Adrenal gland (tissue), 9 donors: ENCODE measurements at regions not wholly inside any gene's neighbourhood (a gene's known extent, or its start where the extent isn't known, plus 50 kb on each side); places are given as distances from the start of the nearest gene placed in this dataset.

ENCODE experiments used
- DNase-seq, 7 donors: peaks; one replicate each; pipeline ENCODE4 v3.0.0-alpha.2; 2019 to 2020
- H3K27ac ChIP-seq, 5 donors: fragments of 200-600 bp; sonication (generic) in 4 of 5; 1 replicate in 3 of 5; 2 replicates in 2 of 5; pipeline versions ENCODE4 v1.5.1 to v1.8.0; 2016 to 2020; ENCODE audit warnings: mild to moderate bottlenecking in 1 of 5
- H3K27me3 ChIP-seq: fragments of 200-600 bp; 2 replicates; pipeline ENCODE4 v1.8.0; 2021
- H3K36me3 ChIP-seq, 2 donors: fragments of 200-600 bp; replicated peaks in 1 of 2; 1 replicate in 1 of 2; 2 replicates in 1 of 2; pipeline versions ENCODE4 v1.5.1 to v1.8.0; 2018 to 2022
- H3K4me1 ChIP-seq, 2 donors: fragments of 200-600 bp; replicated peaks in 1 of 2; 1 replicate in 1 of 2; 2 replicates in 1 of 2; pipeline versions ENCODE4 v1.5.1 to v1.8.0; 2018 to 2021
- H3K4me3 ChIP-seq, 4 donors: fragments of 200-600 bp; sonication (generic) in 3 of 4; one replicate each; pipeline ENCODE4 v1.5.1; 2016 to 2018
- H3K9me3 ChIP-seq, 3 donors: fragments of 200-600 bp; sonication (generic) in 1 of 3; replicated peaks in 1 of 3; 1 replicate in 2 of 3; 2 replicates in 1 of 3; pipeline versions ENCODE4 v1.5.1 to v1.8.0; 2016 to 2021
- CTCF ChIP-seq, 6 experiments: fragments of 450-650 bp in 4 of 6; fragments of 200-600 bp in 2 of 6; sonication (generic) in 1 of 6; IDR thresholded peaks; 1 replicate in 5 of 6; 2 replicates in 1 of 6; pipeline versions ENCODE4 v1.5.1 to v1.8.0; 2016 to 2021; ENCODE audit warnings: antibody characterized with exemption in 6 of 6, mild to moderate bottlenecking in 2 of 6, moderate library complexity in 1 of 6
- POLR2A ChIP-seq, 2 donors: fragments of 450-650 bp; IDR thresholded peaks; one replicate each; pipeline ENCODE4 v1.6.1; 2017; ENCODE audit warnings: antibody characterized with exemption in 2 of 2, mild to moderate bottlenecking in 2 of 2, moderate library complexity in 1 of 2
- WGBS, 4 donors: extraction: QIAGEN DNeasy Blood & Tissue Kit in 2 of 4; methylation state at CpG; one replicate each; pipeline versions ENCODE4 v1.1.5 to v1.1.7; 2013 to 2017; 5-methylcytosine and 5-hydroxymethylcytosine counted together
- intact Hi-C, 2 donors: fragments of 100-400 bp; cut with DNase I; formaldehyde crosslinking; loops; one replicate each; pipeline versions ENCODE4 v1.14.1 to v1.15.0; 2022 to 2023
- donor health status: healthy with polysubstance abuse.
- donor health status: Bipolar disorder and iron deficiency.
- donor health status: DM: yes; HTN: yes; CAD: no.
- donor health status: DM: no; HTN: no; CAD: no.
- donor health status: DM: no; HTN: no; CAD: no.

- WGBS, 4 donors, result 63 to 77% (median 72%) methylated on average over 2 of the region's 2 CpGs
Observed at GRCh38 chr3:99400352-99400751, 238.0 kb upstream of the COL8A1 start.

GRCh38 chr3:99396651-99397275 is 241.6 kb upstream of the COL8A1 start:
- Histone ChIP-seq H3K36me3 (no peaks in the 10 kb centered on the region), H3K4me3 (no peak overlapping the region), H3K27me3 (no peaks in the 10 kb centered on the region), H3K9me3 (no peaks in the 10 kb centered on the region), H3K4me1 (no peaks in the 10 kb centered on the region), H3K27ac (no peak overlapping the region)
- TF ChIP-seq CTCF (IDR thresholded peaks at IDR 0.05), result no peak
- no peak for TF ChIP-seq POLR2A (IDR thresholded peaks at IDR 0.05)
- WGBS, 4 donors, result 58 to 72% (median 64%) methylated on average over 3 of the region's 3 CpGs
- intact Hi-C loops, result no loop called here
- no peak for DNase-seq

More at GRCh38 chr3:99400352-99400751, 238.0 kb upstream of the COL8A1 start:
- intact Hi-C loops, result no loop called here
- H3K9me3 ChIP-seq, result no peaks in the 10 kb centered on the region
- no peaks in the 10 kb centered on the region for H3K4me1 ChIP-seq
- no peak overlapping the region for H3K4me3 ChIP-seq
- H3K36me3 ChIP-seq, result no peaks in the 10 kb centered on the region
- DNase-seq, result no peak
- no peaks in the 10 kb centered on the region for H3K27me3 ChIP-seq
- TF ChIP-seq POLR2A (IDR thresholded peaks at IDR 0.05) (no peak), CTCF (IDR thresholded peaks at IDR 0.05) (no peak)
- no peak overlapping the region for H3K27ac ChIP-seq

- Histone ChIP-seq H3K4me3 (no peak overlapping the region), H3K4me1 (no peaks in the 10 kb centered on the region), H3K27me3 (no peaks in the 10 kb centered on the region), H3K27ac (no peak overlapping the region), H3K9me3 (no peaks in the 10 kb centered on the region), H3K36me3 (no peaks in the 10 kb centered on the region)
- intact Hi-C loops, result no loop called here
- 63 to 71% (median 70%) methylated on average over 7 of the region's 7 CpGs for WGBS, 4 donors
- DNase-seq, result no peak
- TF ChIP-seq POLR2A (IDR thresholded peaks at IDR 0.05), result no peak
- no peak for TF ChIP-seq CTCF (IDR thresholded peaks at IDR 0.05)
Observed at GRCh38 chr3:99394831-99395778, 243.3 kb upstream of the COL8A1 start.

DNA sequence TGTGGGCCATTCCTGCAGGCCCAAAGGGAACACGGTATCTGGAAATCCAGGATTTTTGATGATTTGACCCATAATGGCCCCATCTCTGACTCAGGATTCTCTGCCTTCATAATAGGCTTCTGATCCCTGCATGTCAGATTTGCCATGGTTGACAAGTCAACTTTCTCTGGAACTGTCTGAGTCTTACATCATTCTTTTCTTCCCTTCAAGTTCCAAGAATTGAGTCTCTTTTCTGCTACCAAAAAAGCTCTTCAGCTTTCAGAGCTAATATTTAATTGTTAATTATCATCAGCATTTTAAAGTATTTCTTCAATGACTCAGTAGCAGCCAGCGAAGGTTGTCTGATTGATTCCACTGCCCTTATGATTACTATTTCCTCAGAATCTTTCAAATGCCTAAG is 244.4 kb upstream of the COL8A1 start:
- Histone ChIP-seq H3K27me3 (no peaks in the 10 kb centered on the region), H3K9me3 (no peaks in the 10 kb centered on the region), H3K4me3 (no peak overlapping the region), H3K27ac (no peak overlapping the region), H3K4me1 (no peaks in the 10 kb centered on the region), H3K36me3 (no peaks in the 10 kb centered on the region)
- DNase-seq, result no peak
- 62 to 75% (median 70%) methylated on average over 2 of the region's 2 CpGs for WGBS, 4 donors
- intact Hi-C loops, result no loop called here
- no peak for TF ChIP-seq POLR2A (IDR thresholded peaks at IDR 0.05)
- TF ChIP-seq CTCF (IDR thresholded peaks at IDR 0.05), result no peak
